Esophagus squamous epithelium (tissue), 4 donors: ENCODE measurements at regions not wholly inside any gene's neighbourhood (a gene's known extent, or its start where the extent isn't known, plus 50 kb on each side); places are given as distances from the start of the nearest gene placed in this dataset.

ENCODE experiments used
- POLR2A ChIP-seq, 4 donors: fragments of 450-650 bp; IDR thresholded peaks; one replicate each; pipeline ENCODE4 v1.6.1; 2017; ENCODE audit warnings: antibody characterized with exemption in 4 of 4, mild to moderate bottlenecking in 4 of 4, moderate library complexity in 3 of 4
- TF ChIP-seq, protein P1 (sequence below), 6 experiments: fragments of 450-650 bp in 4 of 6; fragments of 200-600 bp in 2 of 6; sonication (generic) in 2 of 6; IDR thresholded peaks; one replicate each; pipeline ENCODE4 v1.5.1; 2016 to 2019; ENCODE audit warnings: antibody characterized with exemption in 6 of 6, mild to moderate bottlenecking in 4 of 6, moderate library complexity in 4 of 6

DNA sequence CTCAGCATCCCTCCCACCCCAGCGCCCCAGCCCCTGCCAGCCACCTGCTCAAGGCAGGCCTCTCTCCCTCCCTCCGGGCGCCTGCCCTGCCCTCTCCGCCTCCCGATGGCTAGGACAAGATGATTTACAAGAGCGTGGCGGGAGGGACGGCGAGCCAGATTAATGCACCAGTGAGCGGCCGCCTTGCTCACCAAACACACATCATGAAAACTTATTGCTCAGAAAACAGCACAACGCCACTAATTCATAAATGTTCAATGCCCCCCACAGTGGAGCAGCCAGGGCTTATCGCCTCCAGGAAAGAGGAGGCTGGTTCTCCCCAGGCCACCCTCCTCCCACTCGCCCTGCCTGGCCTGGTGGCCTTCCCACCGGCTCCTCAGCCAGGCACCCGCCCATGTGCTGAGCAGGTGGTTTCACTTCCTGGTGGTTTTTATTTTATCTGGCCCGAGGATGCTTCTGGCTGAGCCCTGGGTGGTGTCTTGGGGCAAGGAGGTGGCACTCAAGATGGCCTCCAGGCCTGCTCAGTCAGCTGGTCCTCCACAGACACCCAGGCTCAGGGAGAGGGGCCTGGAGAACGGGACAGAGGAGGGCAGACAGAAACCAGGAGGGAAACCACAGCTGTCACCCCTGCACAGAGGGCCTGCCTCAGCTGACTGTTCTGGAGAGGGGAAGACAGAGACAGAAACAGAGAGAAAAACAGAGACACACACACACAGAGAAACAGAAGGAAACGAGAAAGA lies 284.9 kb downstream of the UACA start:
- no peak for TF ChIP-seq POLR2A (IDR thresholded peaks at IDR 0.05)
- TF ChIP-seq, protein P1, sequence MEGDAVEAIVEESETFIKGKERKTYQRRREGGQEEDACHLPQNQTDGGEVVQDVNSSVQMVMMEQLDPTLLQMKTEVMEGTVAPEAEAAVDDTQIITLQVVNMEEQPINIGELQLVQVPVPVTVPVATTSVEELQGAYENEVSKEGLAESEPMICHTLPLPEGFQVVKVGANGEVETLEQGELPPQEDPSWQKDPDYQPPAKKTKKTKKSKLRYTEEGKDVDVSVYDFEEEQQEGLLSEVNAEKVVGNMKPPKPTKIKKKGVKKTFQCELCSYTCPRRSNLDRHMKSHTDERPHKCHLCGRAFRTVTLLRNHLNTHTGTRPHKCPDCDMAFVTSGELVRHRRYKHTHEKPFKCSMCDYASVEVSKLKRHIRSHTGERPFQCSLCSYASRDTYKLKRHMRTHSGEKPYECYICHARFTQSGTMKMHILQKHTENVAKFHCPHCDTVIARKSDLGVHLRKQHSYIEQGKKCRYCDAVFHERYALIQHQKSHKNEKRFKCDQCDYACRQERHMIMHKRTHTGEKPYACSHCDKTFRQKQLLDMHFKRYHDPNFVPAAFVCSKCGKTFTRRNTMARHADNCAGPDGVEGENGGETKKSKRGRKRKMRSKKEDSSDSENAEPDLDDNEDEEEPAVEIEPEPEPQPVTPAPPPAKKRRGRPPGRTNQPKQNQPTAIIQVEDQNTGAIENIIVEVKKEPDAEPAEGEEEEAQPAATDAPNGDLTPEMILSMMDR (IDR thresholded peaks at IDR 0.05), result no peak
